Breast epithelium (tissue), 4 donors: ENCODE measurements at regions not wholly inside any gene's neighbourhood (a gene's known extent, or its start where the extent isn't known, plus 50 kb on each side); places are given as distances from the start of the nearest gene placed in this dataset.

Experiments
- DNase-seq, 2 donors: peaks; one replicate each; pipeline ENCODE4 v3.0.0-alpha.2; 2019; ENCODE audit warnings: low spot score in 2 of 2
- H3K27ac ChIP-seq, 2 donors: fragments of 200-600 bp; sonication (generic) in 1 of 2; one replicate each; pipeline ENCODE4 v1.5.1; 2016 to 2019; ENCODE audit warnings: mild to moderate bottlenecking in 1 of 2
- H3K27me3 ChIP-seq, 2 donors: fragments of 200-600 bp; sonication (generic) in 1 of 2; one replicate each; pipeline versions ENCODE4 v1.5.1 to v1.6.0; 2017 to 2019; ENCODE audit warnings: control low read depth in 1 of 2, mild to moderate bottlenecking in 1 of 2
- H3K36me3 ChIP-seq: fragments of 200-600 bp; one replicate; pipeline ENCODE4 v1.5.1; 2019
- H3K4me1 ChIP-seq, 2 donors: fragments of 200-600 bp; sonication (generic); one replicate each; pipeline ENCODE4 v1.5.1; 2016 to 2019; ENCODE audit warnings: control low read depth in 1 of 2
- H3K4me3 ChIP-seq, 3 donors: fragments of 200-600 bp; sonication (generic); 1 replicate in 2 of 3; 2 replicates in 1 of 3; pipeline ENCODE4 v1.5.1; 2016 to 2019; ENCODE audit warnings: mild to moderate bottlenecking in 3 of 3, moderate library complexity in 2 of 3
- H3K9me3 ChIP-seq, 2 donors: fragments of 200-600 bp; sonication (generic) in 1 of 2; one replicate each; pipeline ENCODE4 v1.5.1; 2016 to 2019; ENCODE audit warnings: control low read depth in 1 of 2
- POLR2A ChIP-seq: fragments of 450-650 bp; IDR thresholded peaks from one replicate; pipeline ENCODE4 v1.6.1; 2016; ENCODE audit warnings: antibody characterized with exemption, mild to moderate bottlenecking, moderate library complexity
- POLR2AphosphoS5 ChIP-seq, 3 donors: sonication (generic); formaldehyde crosslinking; IDR thresholded peaks; one replicate each; pipeline ENCODE4 v1.6.1; 2017; ENCODE audit warnings: antibody characterized with exemption in 3 of 3
- intact Hi-C: fragments of 100-400 bp; cut with DNase I; formaldehyde crosslinking; loops from one replicate; pipeline ENCODE4 v1.15.1; 2023; ENCODE audit warnings: low total_unique reads
- TF ChIP-seq, protein P1 (sequence below), 3 donors: fragments of 450-650 bp; IDR thresholded peaks; one replicate each; pipeline ENCODE4 v1.5.1; 2016 to 2017; ENCODE audit warnings: antibody characterized with exemption in 3 of 3, mild to moderate bottlenecking in 3 of 3, moderate library complexity in 3 of 3

DNA sequence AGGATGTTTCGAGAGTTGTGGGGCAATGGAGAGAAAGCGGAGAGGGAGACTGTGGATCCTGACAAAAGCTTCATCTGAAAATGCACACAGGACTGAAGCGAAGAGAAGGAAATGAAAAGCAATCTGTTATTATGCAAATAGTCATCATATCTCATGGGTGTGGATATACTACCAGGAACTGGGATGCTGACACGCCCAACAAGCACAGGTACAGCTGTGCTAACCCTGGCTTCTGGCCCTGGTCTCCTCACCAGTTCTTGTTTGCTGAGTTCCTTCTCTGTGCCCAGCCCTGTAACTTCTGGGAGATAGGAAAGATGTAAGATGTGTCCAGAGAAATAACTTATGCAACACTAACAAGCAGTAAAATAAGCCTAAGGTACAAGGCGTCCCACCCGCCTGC is 358.8 kb downstream of the CMPK2 start:
- DNase-seq, result no peak
- no peak overlapping the region for H3K27ac ChIP-seq
- H3K9me3 ChIP-seq, result no peaks in the 10 kb centered on the region
- TF ChIP-seq POLR2AphosphoS5 (IDR thresholded peaks at IDR 0.05), result no peak
- TF ChIP-seq, protein P1, sequence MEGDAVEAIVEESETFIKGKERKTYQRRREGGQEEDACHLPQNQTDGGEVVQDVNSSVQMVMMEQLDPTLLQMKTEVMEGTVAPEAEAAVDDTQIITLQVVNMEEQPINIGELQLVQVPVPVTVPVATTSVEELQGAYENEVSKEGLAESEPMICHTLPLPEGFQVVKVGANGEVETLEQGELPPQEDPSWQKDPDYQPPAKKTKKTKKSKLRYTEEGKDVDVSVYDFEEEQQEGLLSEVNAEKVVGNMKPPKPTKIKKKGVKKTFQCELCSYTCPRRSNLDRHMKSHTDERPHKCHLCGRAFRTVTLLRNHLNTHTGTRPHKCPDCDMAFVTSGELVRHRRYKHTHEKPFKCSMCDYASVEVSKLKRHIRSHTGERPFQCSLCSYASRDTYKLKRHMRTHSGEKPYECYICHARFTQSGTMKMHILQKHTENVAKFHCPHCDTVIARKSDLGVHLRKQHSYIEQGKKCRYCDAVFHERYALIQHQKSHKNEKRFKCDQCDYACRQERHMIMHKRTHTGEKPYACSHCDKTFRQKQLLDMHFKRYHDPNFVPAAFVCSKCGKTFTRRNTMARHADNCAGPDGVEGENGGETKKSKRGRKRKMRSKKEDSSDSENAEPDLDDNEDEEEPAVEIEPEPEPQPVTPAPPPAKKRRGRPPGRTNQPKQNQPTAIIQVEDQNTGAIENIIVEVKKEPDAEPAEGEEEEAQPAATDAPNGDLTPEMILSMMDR (IDR thresholded peaks at IDR 0.05), result no peak
- no peak for TF ChIP-seq POLR2A
- H3K4me3 ChIP-seq, result no peak overlapping the region
- no peaks in the 10 kb centered on the region for H3K27me3 ChIP-seq
- H3K4me1 ChIP-seq, result no peaks in the 10 kb centered on the region
- H3K36me3 ChIP-seq, result no peaks in the 10 kb centered on the region
- intact Hi-C loops, result loop anchor here (10.0 kb wide), 1 partner anchor 1472 kb away; no protein-coding TSS in a partner anchor

DNA sequence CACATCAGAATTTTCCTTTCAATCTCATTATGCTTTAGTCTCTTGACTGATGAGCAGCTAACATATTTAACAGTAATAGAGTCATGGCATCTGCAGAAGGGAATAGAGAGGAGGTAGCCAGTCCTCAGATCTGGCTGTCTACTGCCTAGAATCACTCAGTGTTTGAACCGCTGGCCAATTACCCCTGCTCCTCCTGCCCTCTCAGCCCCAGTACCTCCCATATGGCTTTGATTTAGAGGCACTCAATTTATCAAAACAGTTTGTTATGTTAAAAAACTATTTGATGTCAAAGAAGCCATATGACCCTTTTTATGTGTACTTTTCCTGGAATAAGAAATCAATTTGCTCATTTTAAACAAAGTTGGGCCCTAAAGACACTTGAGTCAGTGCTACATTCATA is 355.2 kb downstream of the CMPK2 start:
- no peak for TF ChIP-seq POLR2AphosphoS5 (IDR thresholded peaks at IDR 0.05)
- no peak for DNase-seq
- Histone ChIP-seq H3K27ac (no peak overlapping the region), H3K4me3 (no peak overlapping the region), H3K9me3 (no peaks in the 10 kb centered on the region), H3K27me3 (no peaks in the 10 kb centered on the region), H3K36me3 (no peaks in the 10 kb centered on the region), H3K4me1 (no peaks in the 10 kb centered on the region)
- intact Hi-C loops, result no loop called here

DNA sequence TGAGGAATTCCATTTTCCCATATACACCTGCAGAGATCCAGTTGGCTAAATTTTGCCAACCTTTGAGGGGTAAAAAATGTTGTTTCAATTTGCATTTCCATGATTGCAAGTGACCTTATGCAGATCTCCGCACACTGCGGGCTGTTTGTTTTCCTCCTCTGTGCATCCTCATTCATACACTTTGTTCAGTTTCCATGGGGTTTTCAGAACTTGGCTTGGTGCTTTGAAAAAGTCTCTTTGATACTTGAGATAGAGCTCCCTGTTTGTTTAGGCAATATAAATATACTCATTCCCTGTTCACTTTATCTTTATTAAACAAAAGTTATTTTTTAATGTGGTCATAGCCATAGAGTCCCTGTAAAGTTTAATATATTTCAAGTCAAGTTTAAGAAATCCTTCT is 353.1 kb downstream of the CMPK2 start:
- intact Hi-C loops, result no loop called here
- no peak overlapping the region for H3K4me3 ChIP-seq
- H3K9me3 ChIP-seq, result no peaks in the 10 kb centered on the region
- no peaks in the 10 kb centered on the region for H3K36me3 ChIP-seq
- no peaks in the 10 kb centered on the region for H3K4me1 ChIP-seq
- DNase-seq, result no peak
- H3K27ac ChIP-seq, result no peak overlapping the region
- no peak for TF ChIP-seq POLR2AphosphoS5 (IDR thresholded peaks at IDR 0.05)
- TF ChIP-seq, protein P1 (IDR thresholded peaks at IDR 0.05), result no peak
- no peak for TF ChIP-seq POLR2A
- H3K27me3 ChIP-seq, result no peaks in the 10 kb centered on the region

DNA sequence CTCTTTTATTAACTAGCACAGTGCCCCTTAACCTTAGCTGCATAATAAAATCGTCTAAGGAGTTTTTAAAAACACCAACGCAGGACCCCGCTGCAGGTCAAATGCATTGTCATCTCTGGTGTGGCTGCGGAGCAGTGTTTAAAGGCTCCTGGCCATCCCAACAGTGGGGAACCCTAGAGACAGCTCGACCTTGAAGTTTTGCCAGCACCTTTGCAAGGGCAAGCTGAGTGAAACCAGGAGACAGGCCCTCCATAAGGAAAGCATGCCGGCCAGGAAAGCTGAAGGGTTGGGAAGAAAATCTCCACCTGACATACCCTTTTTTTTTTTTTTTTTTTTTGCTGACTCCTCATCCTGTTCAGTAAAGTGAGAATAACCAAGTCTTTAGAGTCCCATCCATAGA is 349.0 kb downstream of the CMPK2 start:
- intact Hi-C loops, result no loop called here
- H3K27ac ChIP-seq, result no peak overlapping the region
- DNase-seq, result no peak
- TF ChIP-seq, protein P1 (IDR thresholded peaks at IDR 0.05), result no peak
- no peak for TF ChIP-seq POLR2A
- no peak for TF ChIP-seq POLR2AphosphoS5 (IDR thresholded peaks at IDR 0.05)
- no peaks in the 10 kb centered on the region for H3K4me1 ChIP-seq
- H3K36me3 ChIP-seq, result no peaks in the 10 kb centered on the region
- H3K4me3 ChIP-seq, result no peak overlapping the region
- no peaks in the 10 kb centered on the region for H3K9me3 ChIP-seq
- no peaks in the 10 kb centered on the region for H3K27me3 ChIP-seq

DNA sequence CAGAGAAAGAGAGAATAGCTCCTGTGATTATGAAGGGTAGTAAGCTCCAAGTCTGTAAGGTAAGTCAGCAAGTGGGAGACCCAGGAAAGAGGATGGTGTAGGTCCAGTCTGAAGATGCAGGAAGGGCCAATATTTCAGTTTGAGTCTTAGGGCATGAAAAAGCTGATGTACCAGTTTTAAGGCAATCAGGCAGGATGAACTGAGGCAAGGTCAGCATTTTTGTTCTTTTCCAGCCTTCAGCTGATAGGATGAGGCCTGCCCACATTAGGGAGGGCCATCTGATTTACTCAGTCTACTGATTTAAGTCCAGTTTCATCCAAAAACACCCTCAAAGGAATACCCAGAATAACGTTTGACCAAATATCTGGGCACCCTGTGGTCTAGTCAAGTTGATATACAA is 347.3 kb downstream of the CMPK2 start:
- no peaks in the 10 kb centered on the region for H3K36me3 ChIP-seq
- H3K27me3 ChIP-seq, result no peaks in the 10 kb centered on the region
- DNase-seq, result no peak
- no peak overlapping the region for H3K27ac ChIP-seq
- no peak overlapping the region for H3K4me3 ChIP-seq
- H3K4me1 ChIP-seq, result no peaks in the 10 kb centered on the region
- TF ChIP-seq POLR2A (no peak), POLR2AphosphoS5 (IDR thresholded peaks at IDR 0.05) (no peak)
- TF ChIP-seq, protein P1 (IDR thresholded peaks at IDR 0.05), result no peak
- intact Hi-C loops, result no loop called here
- H3K9me3 ChIP-seq, result no peaks in the 10 kb centered on the region

DNA sequence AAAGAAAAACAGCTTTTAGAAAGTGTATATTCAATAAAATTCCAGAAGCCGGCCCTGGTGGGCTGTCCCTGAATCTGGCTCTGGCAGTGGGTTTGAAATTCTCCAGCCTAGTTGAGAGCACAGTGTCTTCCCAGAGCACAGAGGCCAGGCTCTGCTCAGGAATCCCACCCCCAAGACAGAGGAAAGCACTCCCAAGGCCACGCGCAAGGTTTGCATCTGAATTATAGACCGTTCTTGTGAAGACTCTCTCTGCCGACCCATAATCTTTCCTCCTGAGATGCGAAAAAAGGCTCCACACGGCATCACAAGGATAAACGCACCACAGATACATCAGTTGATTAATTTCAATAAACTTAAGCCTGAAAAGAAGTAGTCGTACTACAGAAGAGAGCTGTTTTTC is 342.2 kb downstream of the CMPK2 start:
- Histone ChIP-seq H3K9me3 (no peaks in the 10 kb centered on the region), H3K36me3 (no peaks in the 10 kb centered on the region), H3K4me3 (no peak overlapping the region), H3K27ac (no peak overlapping the region), H3K4me1 (no peaks in the 10 kb centered on the region), H3K27me3 (no peaks in the 10 kb centered on the region)
- TF ChIP-seq POLR2AphosphoS5 (IDR thresholded peaks at IDR 0.05), result no peak
- TF ChIP-seq, protein P1 (IDR thresholded peaks at IDR 0.05), result no peak
- TF ChIP-seq POLR2A, result no peak
- intact Hi-C loops, result no loop called here
- no peak for DNase-seq
